NCI-H2107 (cell line): ENCODE measurements at regions not wholly inside any gene's neighbourhood (a gene's known extent, or its start where the extent isn't known, plus 50 kb on each side); places are given as distances from the start of the nearest gene placed in this dataset.
"Not testable (repeated sequence)": the region's sequence is repeated elsewhere in the genome, so short reads cannot be mapped to it uniquely, and the experiment has no call there.

Experiments used
- DNase-seq: peaks from one replicate; lab custom pipeline; 2025; lab: John Stamatoyannopoulos, UW

DNA sequence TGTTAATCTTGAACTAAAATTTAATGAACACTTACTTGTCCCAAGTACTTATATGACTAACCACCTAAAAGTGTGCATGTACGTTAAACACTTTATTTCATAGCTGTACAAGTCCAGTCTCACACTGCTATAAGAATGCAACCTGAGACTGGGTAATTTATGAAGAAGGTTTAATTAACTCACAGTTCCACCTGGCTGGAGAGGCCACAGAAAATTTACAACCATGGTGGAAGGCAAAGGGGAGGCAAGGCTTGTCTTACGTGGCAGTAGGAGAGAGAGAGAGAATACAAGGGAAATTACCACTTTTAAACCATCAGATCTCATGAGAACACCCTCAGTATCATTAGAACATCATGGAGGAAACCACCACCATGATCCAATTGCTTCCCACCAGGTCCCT is 748.7 kb upstream of the HS3ST1 start:
- DNase-seq, result no peak

GRCh38 chr4:12173496-12173895 is 744.8 kb upstream of the HS3ST1 start:
- DNase-seq, result no peak

GRCh38 chr4:12172198-12172973 is 743.7 kb upstream of the HS3ST1 start:
- no peak for DNase-seq

DNA sequence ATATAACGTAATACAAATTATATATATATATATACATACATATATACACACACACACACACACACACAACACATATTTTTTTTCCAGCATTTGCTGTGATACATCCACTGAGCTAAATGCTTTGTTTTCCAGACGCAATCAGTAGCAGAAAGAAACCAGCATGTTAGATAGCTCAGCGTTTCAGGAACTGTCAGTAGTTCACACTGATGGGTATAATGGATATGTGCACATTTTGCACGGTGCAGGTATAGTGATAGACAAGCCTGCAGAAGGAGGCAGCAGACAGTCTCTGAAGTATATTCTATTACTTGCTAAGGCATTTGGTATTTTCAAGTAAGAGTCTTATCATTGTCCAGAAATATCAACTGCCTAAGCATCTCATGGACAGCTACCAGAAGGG is 741.6 kb upstream of the HS3ST1 start:
- DNase-seq, result no peak

- no peak for DNase-seq
Observed at GRCh38 chr4:12165616-12166015, 736.9 kb upstream of the HS3ST1 start.

- no peak for DNase-seq
Observed at GRCh38 chr4:12146339-12146738, 717.6 kb upstream of the HS3ST1 start.

DNA sequence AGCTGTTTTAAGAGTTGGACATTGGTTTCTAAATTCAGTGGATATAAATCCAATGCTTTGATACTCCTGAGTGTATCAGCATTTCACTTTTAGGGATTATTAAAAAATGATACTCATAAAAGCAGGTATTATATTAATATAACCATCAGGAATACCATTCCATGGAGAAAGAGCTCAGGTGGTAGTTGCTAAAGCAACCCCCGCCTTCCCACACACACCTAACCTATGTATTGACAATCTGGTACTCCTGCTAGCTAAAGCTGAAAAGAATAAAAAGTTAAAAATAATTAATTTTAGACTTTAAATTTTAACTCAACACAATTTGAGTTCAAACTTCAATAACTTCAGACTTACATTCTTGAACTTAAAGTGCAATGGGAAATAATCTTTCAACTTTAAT is 717.1 kb upstream of the HS3ST1 start:
- no peak for DNase-seq

- DNase-seq, result no peak
Observed at GRCh38 chr4:12145106-12145505, 716.4 kb upstream of the HS3ST1 start.

DNA sequence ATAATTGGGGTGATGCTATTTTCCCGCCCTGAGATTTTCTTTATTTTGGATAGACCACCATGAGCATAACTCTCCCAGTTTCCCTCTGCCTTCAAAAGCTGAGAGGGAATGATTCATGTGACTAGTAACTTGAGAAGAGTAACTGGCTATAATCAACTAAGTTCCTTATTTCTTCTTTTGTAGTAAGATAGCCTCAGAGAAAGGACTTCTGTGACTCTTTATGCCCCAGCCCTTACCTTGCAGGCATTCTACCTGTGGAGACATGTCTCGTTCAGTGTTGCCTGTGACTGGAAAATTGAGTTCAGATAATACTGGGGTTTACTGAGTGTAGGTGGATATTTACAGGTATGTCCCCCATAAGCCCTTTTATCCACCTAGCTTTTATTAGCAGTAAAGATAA is 715.4 kb upstream of the HS3ST1 start:
- DNase-seq, result no peak

DNA sequence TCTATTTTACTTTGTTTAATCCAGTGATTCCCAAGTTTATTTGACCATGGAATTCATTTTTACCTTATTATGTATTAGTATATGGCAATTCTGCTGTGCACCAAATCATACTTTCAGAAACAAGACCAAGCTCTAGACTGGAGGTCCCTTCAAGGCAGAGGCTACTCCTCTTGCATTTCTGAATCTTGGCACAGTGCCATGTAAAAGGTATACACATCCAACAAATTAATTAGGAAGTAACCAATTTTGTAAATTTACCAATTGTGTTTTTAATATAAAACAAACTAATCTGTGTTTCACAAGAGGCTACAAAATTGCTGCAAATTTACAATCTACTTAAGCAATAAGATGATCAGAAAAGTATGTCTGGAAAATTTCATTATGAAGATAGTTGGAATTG is 712.2 kb upstream of the HS3ST1 start:
- no peak for DNase-seq

DNA sequence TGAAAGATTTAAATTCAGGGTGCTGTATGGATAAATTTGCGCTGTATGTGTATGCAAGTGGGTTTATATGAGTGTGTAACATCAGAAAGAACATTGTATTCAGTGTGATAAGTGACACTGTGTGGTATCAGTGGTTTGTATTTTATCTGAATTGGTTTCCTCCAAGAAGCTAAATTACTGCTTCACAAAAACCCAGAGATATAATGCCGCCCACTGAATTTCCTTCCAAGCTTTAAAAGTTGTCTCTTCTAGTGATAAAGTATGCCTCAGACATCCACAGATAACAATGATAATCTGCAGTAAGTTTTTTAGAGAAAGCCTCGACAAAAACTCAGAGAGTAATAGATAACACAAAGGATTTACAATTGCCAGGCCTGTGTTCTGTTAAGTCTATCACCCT is 710.6 kb upstream of the HS3ST1 start:
- DNase-seq, result no peak

GRCh38 chr4:12138488-12138887 is 709.8 kb upstream of the HS3ST1 start:
- no peak for DNase-seq

DNA sequence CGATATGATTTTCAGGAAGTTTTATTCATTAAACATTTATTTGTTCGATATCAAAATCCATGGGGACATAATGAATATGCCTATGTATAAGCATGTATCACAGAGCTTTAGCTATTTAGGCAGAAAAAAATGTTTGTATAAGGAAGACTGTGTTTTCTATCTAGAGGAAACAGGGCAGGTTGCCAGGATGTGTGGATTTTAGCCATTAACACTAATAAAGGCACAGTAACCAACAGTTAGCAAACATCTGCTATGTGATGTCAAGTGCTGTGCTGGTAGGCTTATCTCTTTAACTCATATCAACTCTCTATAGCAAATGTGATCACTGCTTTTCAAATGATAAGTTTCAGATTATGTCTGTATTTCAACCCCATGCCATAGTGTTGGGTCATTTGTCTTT is 708.9 kb upstream of the HS3ST1 start:
- no peak for DNase-seq

DNA sequence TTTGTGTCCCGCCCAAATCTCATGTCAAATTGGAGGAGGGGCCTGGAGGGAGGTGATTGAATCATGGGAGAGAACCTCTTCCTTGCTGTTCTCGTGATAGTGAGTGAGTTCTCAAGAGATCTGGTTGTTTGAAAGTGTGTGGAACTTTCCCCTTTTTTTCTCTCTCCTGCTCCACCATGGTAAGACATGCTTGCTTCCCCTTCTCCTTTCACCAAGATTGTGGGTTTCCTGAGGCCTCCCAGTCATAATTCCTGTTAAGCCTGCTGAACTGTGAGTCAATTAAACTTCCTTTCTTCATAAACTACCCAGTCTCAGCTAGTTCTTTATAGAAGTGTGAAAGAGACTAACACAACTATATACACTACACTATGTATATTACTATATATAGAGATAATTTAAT is 697.8 kb upstream of the HS3ST1 start:
- no peak for DNase-seq

DNA sequence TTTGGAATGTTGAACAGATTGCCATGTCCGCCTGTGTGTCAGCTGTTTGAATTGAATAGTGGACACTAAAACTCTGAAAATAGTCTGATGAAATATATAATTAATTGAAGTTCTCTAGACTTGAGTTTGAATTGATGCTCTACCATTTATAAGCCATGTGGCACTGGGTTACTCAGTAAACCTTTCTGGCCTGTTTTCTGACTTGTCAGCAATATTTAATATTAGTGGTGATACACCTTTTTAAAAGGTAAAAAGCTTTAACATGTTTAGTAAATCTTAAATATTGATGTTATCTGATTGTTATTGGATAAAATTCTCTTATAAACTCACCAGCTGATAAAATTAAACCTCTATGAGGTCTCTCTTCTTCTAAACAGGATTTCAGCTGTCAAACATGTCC is 695.4 kb upstream of the HS3ST1 start:
- no peak for DNase-seq

DNA sequence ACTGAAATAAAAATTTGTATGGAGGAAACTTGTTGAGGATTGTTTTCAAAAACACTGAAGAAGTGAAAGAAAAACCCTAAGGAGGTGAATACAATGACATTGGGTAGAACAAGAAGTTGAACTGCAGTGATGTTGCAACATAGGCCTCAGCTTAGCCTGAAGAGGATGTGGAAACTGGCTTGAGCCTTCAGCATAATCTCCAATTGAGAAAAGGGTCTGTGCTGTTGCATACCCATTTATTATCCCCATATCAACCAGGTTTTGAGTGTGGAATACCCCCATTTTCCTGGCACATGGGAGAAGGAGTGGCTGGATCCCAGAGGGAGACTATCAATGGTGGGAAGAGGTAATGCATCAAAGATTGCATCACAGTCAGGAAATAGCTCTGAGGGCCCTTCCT is 695.0 kb upstream of the HS3ST1 start:
- no peak for DNase-seq

GRCh38 chr4:12122316-12122715 is 693.6 kb upstream of the HS3ST1 start:
- no peak for DNase-seq

- DNase-seq, result no peak
Observed at GRCh38 chr4:12120968-12121367, 692.3 kb upstream of the HS3ST1 start.

DNA sequence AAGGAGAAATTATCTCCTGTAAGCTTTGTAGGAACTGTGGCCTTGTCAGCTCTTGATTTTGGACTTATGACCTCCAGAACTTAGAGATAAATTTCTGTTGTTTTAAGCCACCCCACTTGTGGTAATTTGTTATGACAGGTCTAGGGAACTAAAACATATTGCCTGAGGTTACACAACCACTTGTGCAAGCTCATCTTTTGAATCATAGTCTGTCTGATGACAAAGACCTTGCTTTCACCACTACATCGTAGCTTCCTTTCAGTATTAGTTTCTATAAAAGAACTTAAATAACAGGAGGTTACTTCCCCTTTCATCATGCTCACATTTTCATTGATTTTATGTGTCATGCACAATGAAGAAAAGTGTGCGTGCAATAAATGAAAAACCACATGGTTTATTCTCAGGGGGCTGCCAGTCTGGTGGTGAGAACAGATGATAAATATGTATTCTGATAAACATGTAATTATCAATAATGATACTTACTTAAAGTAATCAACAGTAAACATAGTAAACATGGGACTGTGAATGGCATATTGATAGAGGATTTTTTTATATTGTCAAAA is 690.0 kb upstream of the HS3ST1 start:
- no peak for DNase-seq

- DNase-seq, result no peak
Observed at GRCh38 chr4:12116009-12116552, 687.4 kb upstream of the HS3ST1 start.

GRCh38 chr4:12110627-12111026 is 681.9 kb upstream of the HS3ST1 start:
- no peak for DNase-seq

- not testable (repeated sequence) for DNase-seq
Observed at GRCh38 chr4:12109056-12109455, 680.4 kb upstream of the HS3ST1 start.

DNA sequence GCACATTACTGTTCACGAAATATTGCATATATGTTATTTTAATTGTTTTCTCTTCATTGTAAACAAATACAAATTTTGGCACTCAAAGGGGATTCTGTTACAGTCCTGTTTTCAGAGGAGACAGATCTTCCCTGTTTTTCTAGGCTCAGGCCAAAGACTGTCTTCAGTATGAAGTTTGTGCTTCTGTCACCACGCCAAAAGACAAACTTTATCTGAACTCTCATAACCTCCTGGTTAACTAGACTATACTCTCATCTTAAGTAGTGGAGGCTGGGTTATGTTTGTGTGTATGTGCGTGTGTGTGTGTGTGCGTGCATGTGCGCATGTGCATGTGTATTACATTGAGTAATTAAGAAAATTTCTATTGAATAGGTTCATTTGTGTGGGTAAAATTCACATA is 676.8 kb upstream of the HS3ST1 start:
- no peak for DNase-seq

GRCh38 chr4:12089920-12090319 is 661.2 kb upstream of the HS3ST1 start:
- DNase-seq, result not testable (repeated sequence)
